H1 (cell line): ENCODE measurements at regions not wholly inside any gene's neighbourhood (a gene's known extent, or its start where the extent isn't known, plus 50 kb on each side); places are given as distances from the start of the nearest gene placed in this dataset.

Experiments used
- CTCF ChIA-PET: fragments of 300-600 bp; sonication (Branson Sonifier 250); formaldehyde crosslinking; loops from one replicate; lab custom pipeline; 2021; ENCODE audit not compliant: partially characterized antibody; lab: Charles Lee
- POLR2A ChIA-PET: fragments of 300-600 bp; sonication (Branson Sonifier 250); formaldehyde crosslinking; loops from one replicate; lab custom pipeline; 2021; ENCODE audit warnings: inconsistent platforms; ENCODE audit not compliant: partially characterized antibody; lab: Charles Lee
- DNase-seq, 2 experiments: peaks; one replicate each; pipeline versions ENCODE4 v3.0.0 to v3.0.0-alpha.2; 2010 to 2022; ENCODE audit warnings: low spot score in 2 of 2, low read depth in 1 of 2, mixed read lengths in 1 of 2
- FAIRE-seq: peaks from 2 replicates; lab custom pipeline; 2011; peaks lifted over from hg19 to GRCh38; lab: Jason Lieb, UNC
- H2AFZ ChIP-seq: 2 replicates; pipeline ENCODE4 v1.8.1; 2012; ENCODE audit warnings: low read length, inconsistent platforms
- H2AK5ac ChIP-seq: 2 replicates; pipeline ENCODE4 v1.6.1; 2013; ENCODE audit warnings: low read depth, low read length
- H2BK120ac ChIP-seq: replicated peaks from 2 replicates; pipeline ENCODE3; 2013; ENCODE audit warnings: low read depth, low read length, inconsistent platforms
- H2BK12ac ChIP-seq: 2 replicates; pipeline ENCODE4 v1.6.1; 2013; ENCODE audit warnings: low read depth, low read length
- H2BK15ac ChIP-seq: 2 replicates; pipeline ENCODE4 v1.6.1; 2013; ENCODE audit warnings: low read length
- H2BK20ac ChIP-seq: 2 replicates; pipeline ENCODE4 v1.6.1; 2013; ENCODE audit warnings: low read length
- H2BK5ac ChIP-seq: 2 replicates; pipeline ENCODE4 v1.6.1; 2013; ENCODE audit warnings: low read depth, low read length
- H3K14ac ChIP-seq: 2 replicates; pipeline ENCODE4 v1.6.1; 2013; ENCODE audit warnings: inconsistent platforms; ENCODE audit not compliant: insufficient read length
- H3K18ac ChIP-seq: 2 replicates; pipeline ENCODE4 v1.6.1; 2013; ENCODE audit warnings: low read length; ENCODE audit errors: extremely low read depth
- H3K23ac ChIP-seq: 2 replicates; pipeline ENCODE4 v1.6.1; 2013; ENCODE audit warnings: inconsistent platforms; ENCODE audit not compliant: insufficient read length
- H3K23me2 ChIP-seq: 2 replicates; pipeline ENCODE4 v1.6.1; 2013; ENCODE audit warnings: low read depth, low read length
- H3K27ac ChIP-seq: 2 replicates; pipeline ENCODE4 v1.6.1; 2011; ENCODE audit warnings: low read depth, low read length, inconsistent platforms
- H3K27me3 ChIP-seq, 4 experiments: replicated peaks in 1 of 4; 1 replicate in 1 of 4; 2 replicates in 3 of 4; pipeline versions ENCODE4 v1.6.1 to v1.8.1; 2011 to 2013; ENCODE audit warnings: low read length in 3 of 4, mild to moderate bottlenecking in 3 of 4, inconsistent platforms in 2 of 4, mixed read lengths in 2 of 4, moderate library complexity in 1 of 4; ENCODE audit not compliant: control insufficient read depth in 3 of 4, insufficient read depth in 3 of 4; ENCODE audit errors: extremely low read depth in 1 of 4
- H3K36me3 ChIP-seq, 4 experiments: 2 replicates each; pipeline versions ENCODE4 v1.6.1 to v1.8.1; 2011 to 2013; ENCODE audit warnings: mild to moderate bottlenecking in 4 of 4, low read length in 3 of 4, moderate library complexity in 2 of 4, control low read depth in 1 of 4, inconsistent platforms in 1 of 4; ENCODE audit not compliant: insufficient read depth in 4 of 4, control insufficient read depth in 2 of 4
- H3K4ac ChIP-seq: replicated peaks from 2 replicates; pipeline ENCODE3; 2013; ENCODE audit warnings: low read length, low read depth, mixed read lengths, inconsistent platforms; ENCODE audit not compliant: insufficient read length
- H3K4me1 ChIP-seq, 4 experiments: replicated peaks in 1 of 4; 1 replicate in 1 of 4; 2 replicates in 3 of 4; pipeline versions ENCODE4 v1.6.1 to v1.8.1; 2011 to 2013; ENCODE audit warnings: low read length in 3 of 4, inconsistent platforms in 2 of 4, mixed read lengths in 1 of 4; ENCODE audit not compliant: insufficient read depth in 4 of 4, control insufficient read depth in 3 of 4
- H3K4me2 ChIP-seq, 2 experiments: 2 replicates each; pipeline versions ENCODE4 v1.6.1 to v1.8.1; 2011 to 2013; ENCODE audit warnings: low read depth in 2 of 2, low read length in 2 of 2, control low read depth in 1 of 2, inconsistent platforms in 1 of 2, mild to moderate bottlenecking in 1 of 2; ENCODE audit not compliant: insufficient read depth in 1 of 2
- H3K4me3 ChIP-seq, 4 experiments: fragments of 200-600, 300-600 bp in 1 of 4; sonication (generic), shearing (Covaris generic), sonication (Bioruptor Twin) in 1 of 4; 2 replicates each; pipeline versions ENCODE4 v1.5.1 to v1.8.1; 2011 to 2016; ENCODE audit warnings: low read length in 4 of 4, low read depth in 3 of 4, control low read depth in 2 of 4, inconsistent platforms in 2 of 4, mild to moderate bottlenecking in 2 of 4, mixed read lengths in 1 of 4, moderate library complexity in 1 of 4; ENCODE audit not compliant: insufficient read depth in 2 of 4; ENCODE audit errors: extremely low read depth in 1 of 4
- H3K56ac ChIP-seq: replicated peaks from 2 replicates; pipeline ENCODE3; 2013; ENCODE audit warnings: low read depth, mild to moderate bottlenecking, mixed read lengths, low read length, inconsistent platforms; ENCODE audit not compliant: insufficient read length
- H3K79me1 ChIP-seq: 2 replicates; pipeline ENCODE4 v1.6.1; 2013; ENCODE audit warnings: low read depth, low read length, control low read depth
- H3K79me2 ChIP-seq, 2 experiments: 2 replicates each; pipeline versions ENCODE4 v1.6.1 to v1.8.1; 2012 to 2013; ENCODE audit warnings: low read length in 2 of 2, mild to moderate bottlenecking in 2 of 2, inconsistent platforms in 1 of 2; ENCODE audit not compliant: insufficient read depth in 2 of 2, control insufficient read depth in 1 of 2
- H3K9ac ChIP-seq, 4 experiments: replicated peaks in 1 of 4; 1 replicate in 1 of 4; 2 replicates in 3 of 4; pipeline versions ENCODE4 v1.6.1 to v1.8.1; 2011 to 2013; ENCODE audit warnings: low read depth in 3 of 4, low read length in 3 of 4, control low read depth in 2 of 4, mild to moderate bottlenecking in 2 of 4, moderate library complexity in 2 of 4, inconsistent platforms in 1 of 4; ENCODE audit errors: extremely low read depth in 1 of 4
- H3K9me3 ChIP-seq, 2 experiments: 2 replicates each; pipeline versions ENCODE4 v1.6.1 to v1.8.1; 2012 to 2013; ENCODE audit warnings: mild to moderate bottlenecking in 2 of 2, moderate library complexity in 2 of 2, control low read depth in 1 of 2, inconsistent platforms in 1 of 2, low read depth in 1 of 2, low read length in 1 of 2, mixed read lengths in 1 of 2; ENCODE audit not compliant: insufficient read depth in 2 of 2
- H4K20me1 ChIP-seq, 2 experiments: replicated peaks in 1 of 2; 2 replicates each; pipeline versions ENCODE3 to v1.8.1; 2011 to 2013; ENCODE audit warnings: inconsistent platforms in 2 of 2, low read length in 2 of 2, mild to moderate bottlenecking in 1 of 2; ENCODE audit not compliant: insufficient read depth in 2 of 2, control insufficient read depth in 1 of 2
- H4K5ac ChIP-seq: 2 replicates; pipeline ENCODE4 v1.6.1; 2013; ENCODE audit warnings: low read length, low read depth, mixed read lengths, inconsistent platforms; ENCODE audit not compliant: insufficient read length
- H4K8ac ChIP-seq: 2 replicates; pipeline ENCODE4 v1.8.0; 2013; ENCODE audit warnings: mild to moderate bottlenecking, moderate library complexity, low read length, inconsistent platforms; ENCODE audit not compliant: insufficient read depth; ENCODE audit errors: extremely low read depth
- H4K91ac ChIP-seq: replicated peaks from 2 replicates; pipeline ENCODE3; 2013; ENCODE audit warnings: low read length, mixed read lengths, inconsistent platforms; ENCODE audit not compliant: insufficient read length
- HDAC6 ChIP-seq: IDR thresholded peaks from one replicate; pipeline ENCODE4 v1.7.1; 2012; ENCODE audit warnings: low read depth, mild to moderate bottlenecking, inconsistent platforms, low read length, moderate library complexity
- SRF ChIP-seq: IDR thresholded peaks from 2 replicates; pipeline ENCODE4 v1.6.1; 2011; ENCODE audit warnings: mild to moderate bottlenecking, low read depth, low read length, moderate library complexity
- WGBS, 2 experiments: shearing (Covaris generic) in 1 of 2; methylation state at CpG; one replicate each; pipeline versions ENCODE4 v1.1.6 to v1.1.7; 2013 to 2015; ENCODE audit warnings: low lambda C conversion rate in 2 of 2, mixed read lengths in 2 of 2, inconsistent platforms in 1 of 2, low coverage in 1 of 2, missing lambda C conversion rate in 1 of 2; ENCODE audit not compliant: insufficient replicate concordance in 2 of 2, insufficient coverage in 1 of 2, insufficient read length in 1 of 2; ENCODE audit errors: extremely low coverage in 1 of 2, missing lambda C conversion rate in 1 of 2; 5-methylcytosine and 5-hydroxymethylcytosine counted together

DNA sequence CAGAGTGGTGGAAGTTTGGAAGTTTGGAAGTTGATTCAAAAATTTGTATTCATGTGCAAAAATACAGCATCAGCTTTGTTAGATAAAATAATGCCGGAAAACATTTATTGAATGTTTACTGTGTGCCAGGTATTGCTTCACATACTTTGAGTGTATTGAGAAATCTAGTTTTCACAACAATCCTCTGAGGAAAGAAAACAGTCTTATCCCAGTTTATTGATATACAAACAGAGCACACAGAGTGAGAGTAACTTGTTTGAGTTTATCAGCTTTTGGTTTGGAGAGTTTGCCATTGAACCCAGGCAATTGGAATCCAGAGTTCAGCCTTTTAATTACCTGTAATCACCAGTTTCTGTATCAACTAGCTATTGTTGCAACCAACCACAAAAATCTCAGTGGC is 127.2 kb upstream of the RPS6KA3 start:
- no peak overlapping the region for H3K4ac ChIP-seq
- no peak overlapping the region for H2BK120ac ChIP-seq
- H4K8ac ChIP-seq, result no peak overlapping the region
- no peak overlapping the region for H4K5ac ChIP-seq
- H3K4me2 ChIP-seq, result no peak overlapping the region
- no peak for DNase-seq
- 89% methylated on average over 1 of the region's 1 CpG; no CpG with 5 or more reads in 1 of the 2 experiments for WGBS, 2 experiments
- no peak overlapping the region for H3K23ac ChIP-seq
- H3K9me3 ChIP-seq, result no peaks in the 10 kb centered on the region
- no peak for FAIRE-seq
- no peak overlapping the region for H2BK5ac ChIP-seq
- no peak overlapping the region for H2AK5ac ChIP-seq
- H3K4me3 ChIP-seq, result no peak overlapping the region
- H3K14ac ChIP-seq, result no peak overlapping the region
- no peaks in the 10 kb centered on the region for H3K23me2 ChIP-seq
- H3K9ac ChIP-seq, result no peak overlapping the region
- H3K27ac ChIP-seq, result no peak overlapping the region
- no peak overlapping the region for H3K18ac ChIP-seq
- no peak overlapping the region for H2BK20ac ChIP-seq
- H3K79me2 ChIP-seq, result no peaks in the 10 kb centered on the region
- no peak overlapping the region for H2BK12ac ChIP-seq
- H4K91ac ChIP-seq, result no peak overlapping the region
- no peaks in the 10 kb centered on the region for H3K4me1 ChIP-seq
- POLR2A ChIA-PET, result no interaction called here
- no peaks in the 10 kb centered on the region for H3K79me1 ChIP-seq
- H2AFZ ChIP-seq, result no peak overlapping the region
- H3K27me3 ChIP-seq, result no peaks in the 10 kb centered on the region
- no peak overlapping the region for H3K56ac ChIP-seq
- CTCF ChIA-PET, result no interaction called here
- no peak overlapping the region for H2BK15ac ChIP-seq
- no peaks in the 10 kb centered on the region for H4K20me1 ChIP-seq
- H3K36me3 ChIP-seq, result no peaks in the 10 kb centered on the region
- no peak for TF ChIP-seq HDAC6
- no peak for TF ChIP-seq SRF
